Activated CD4-positive, alpha-beta T cell treated with anti-CD3 and anti-CD28 coated beads for 36 hours (primary cell): ENCODE measurements at regions not wholly inside any gene's neighbourhood (a gene's known extent, or its start where the extent isn't known, plus 50 kb on each side); places are given as distances from the start of the nearest gene placed in this dataset.
"Not testable (repeated sequence)": the region's sequence is repeated elsewhere in the genome, so short reads cannot be mapped to it uniquely, and the experiment has no call there.

ENCODE experiments used
- ATAC-seq: fragments of 200-7000 bp; cut with Tn5 transposase; one replicate; pipeline ENCODE4 v1.10.0; 2021; ENCODE audit warnings: mild to moderate bottlenecking, moderate library complexity
- CTCF ChIA-PET: fragments of 350-600 bp; sonication (Branson Sonifier 250); formaldehyde crosslinking; loops from one replicate; lab custom pipeline; 2021; ENCODE audit warnings: antibody characterized with exemption; lab: Charles Lee
- POLR2A ChIA-PET: fragments of 350-600 bp; sonication (Branson Sonifier 250); formaldehyde crosslinking; loops from one replicate; lab custom pipeline; 2021; ENCODE audit warnings: antibody characterized with exemption, inconsistent platforms; lab: Charles Lee
- DNase-seq: peaks from one replicate; pipeline ENCODE4 v3.0.0-alpha.2; 2020
- H3K27ac Mint-ChIP-seq: one replicate; pipeline ENCODE4 v1.8.0; 2021; ENCODE audit warnings: mixed read lengths
- H3K27me3 Mint-ChIP-seq: one replicate; pipeline ENCODE4 v1.8.0; 2021; ENCODE audit warnings: mixed read lengths
- H3K36me3 Mint-ChIP-seq: one replicate; pipeline ENCODE4 v1.8.0; 2021; ENCODE audit warnings: low read depth, mixed read lengths
- H3K4me1 Mint-ChIP-seq: one replicate; pipeline ENCODE4 v1.8.0; 2021; ENCODE audit warnings: mixed read lengths
- H3K4me3 Mint-ChIP-seq: one replicate; pipeline ENCODE4 v1.8.0; 2021; ENCODE audit warnings: mild to moderate bottlenecking, moderate library complexity, mixed read lengths
- H3K9me3 Mint-ChIP-seq: one replicate; pipeline ENCODE4 v1.8.0; 2021; ENCODE audit warnings: low read depth, mixed read lengths
- intact Hi-C, 2 experiments: fragments of 100-400 bp; cut with DNase I in 1 of 2; cut with micrococcal nuclease in 1 of 2; formaldehyde crosslinking; loops; one replicate each; pipeline versions ENCODE4 v1.14.2 to v1.15.1; 2022 to 2024; cut with DNase I, micrococcal nuclease

- H3K27ac Mint-ChIP-seq = no peak overlapping the region
- no peaks in the 10 kb centered on the region for H3K36me3 Mint-ChIP-seq
- ChIA-PET CTCF (no interaction called here), POLR2A (no interaction called here)
- intact Hi-C loops = no loop called here
- no peaks in the 10 kb centered on the region for H3K9me3 Mint-ChIP-seq
- no peak for ATAC-seq
- no peak for DNase-seq
- H3K4me3 Mint-ChIP-seq = no peak overlapping the region
- H3K27me3 Mint-ChIP-seq = peaks cover under 1% of the 10 kb centered on the region
- no peaks in the 10 kb centered on the region for H3K4me1 Mint-ChIP-seq
Measured at GRCh38 chr15:96474231-96474664, 143.7 kb downstream of the NR2F2 start.

DNA sequence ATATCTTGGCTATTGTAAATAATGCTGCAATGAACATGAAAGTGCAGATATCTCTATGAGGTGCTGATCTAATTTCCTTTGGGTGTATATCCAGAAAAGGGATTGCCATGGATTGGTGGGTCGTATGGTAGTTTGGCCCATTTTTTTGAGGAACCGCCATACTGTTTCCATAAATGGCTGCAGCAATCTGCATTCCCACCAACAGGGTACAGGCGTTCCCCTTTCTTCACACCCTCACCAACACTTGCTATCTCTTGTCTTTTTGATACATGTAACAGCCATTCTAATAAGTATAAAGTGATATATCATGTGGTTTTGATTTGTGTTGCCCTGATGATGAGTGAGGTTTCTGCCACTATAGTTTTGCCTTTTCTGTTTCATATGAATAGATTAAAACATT is 146.7 kb downstream of the NR2F2 start:
- ATAC-seq (no peak), DNase-seq (no peak)
- intact Hi-C loops = no loop called here
- no peaks in the 10 kb centered on the region for H3K4me1 Mint-ChIP-seq
- ChIA-PET CTCF (no interaction called here), POLR2A (no interaction called here)
- H3K36me3 Mint-ChIP-seq = no peaks in the 10 kb centered on the region
- no peaks in the 10 kb centered on the region for H3K9me3 Mint-ChIP-seq
- H3K27me3 Mint-ChIP-seq = peaks cover 1% of the 10 kb centered on the region
- no peak overlapping the region for H3K4me3 Mint-ChIP-seq
- no peak overlapping the region for H3K27ac Mint-ChIP-seq

GRCh38 chr15:96484412-96484811 is 153.9 kb downstream of the NR2F2 start:
- H3K4me3 Mint-ChIP-seq, POLR2A ChIA-PET, ATAC-seq, CTCF ChIA-PET, H3K27me3 Mint-ChIP-seq, H3K36me3 Mint-ChIP-seq, H3K4me1 Mint-ChIP-seq, H3K9me3 Mint-ChIP-seq, H3K27ac Mint-ChIP-seq, intact Hi-C loops, DNase-seq: not testable (repeated sequence)

- CTCF ChIA-PET = no interaction called here
- Mint-ChIP-seq H3K27me3 (peaks cover 3% of the 10 kb centered on the region), H3K27ac (no peak overlapping the region), H3K4me3 (no peak overlapping the region), H3K9me3 (no peaks in the 10 kb centered on the region), H3K4me1 (no peaks in the 10 kb centered on the region), H3K36me3 (no peaks in the 10 kb centered on the region)
- ATAC-seq = no peak
- no peak for DNase-seq
- POLR2A ChIA-PET = no interaction called here
- intact Hi-C loops = no loop called here
Measured at GRCh38 chr15:96484830-96485229, 154.3 kb downstream of the NR2F2 start.

- intact Hi-C loops = no loop called here
- Mint-ChIP-seq H3K36me3 (no peaks in the 10 kb centered on the region), H3K4me3 (no peak overlapping the region), H3K27me3 (peaks cover 3% of the 10 kb centered on the region), H3K9me3 (no peaks in the 10 kb centered on the region), H3K27ac (no peak overlapping the region), H3K4me1 (no peaks in the 10 kb centered on the region)
- POLR2A ChIA-PET = no interaction called here
- CTCF ChIA-PET = no interaction called here
- DNase-seq = no peak
- no peak for ATAC-seq
Measured at GRCh38 chr15:96487245-96487644, 156.7 kb downstream of the NR2F2 start.

DNA sequence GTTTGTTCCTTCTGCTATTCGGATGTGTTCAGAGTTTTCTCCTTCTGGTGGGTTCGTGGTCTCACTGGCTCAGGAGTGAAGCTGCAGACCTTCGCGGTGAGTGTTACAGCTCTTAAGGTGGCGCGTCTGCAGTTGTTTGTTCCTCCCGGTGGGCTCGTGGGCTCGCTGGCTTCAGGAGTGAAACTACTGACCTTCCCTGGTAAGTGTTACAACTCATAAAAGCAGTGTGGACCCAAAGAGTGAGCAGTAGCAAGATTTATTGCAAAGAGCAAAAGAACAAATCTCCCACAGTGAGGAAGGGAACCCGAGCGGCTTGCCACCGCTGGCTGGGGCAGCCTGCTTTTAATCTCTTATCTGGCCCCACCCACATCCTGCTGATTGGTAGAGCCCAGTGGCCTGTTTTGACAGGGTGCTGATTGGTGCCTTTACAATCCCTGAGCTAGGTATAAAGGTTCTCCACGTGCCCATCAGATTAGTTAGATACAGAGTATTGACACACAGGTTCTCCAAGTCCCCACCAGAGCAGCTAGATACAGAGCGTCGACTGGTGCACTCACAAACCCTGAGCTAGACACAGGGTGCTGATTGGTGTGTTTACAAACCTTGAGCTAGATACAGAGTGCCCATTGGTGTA is 160.7 kb downstream of the NR2F2 start:
- POLR2A ChIA-PET = not testable (repeated sequence)

GRCh38 chr15:96491700-96492644 is 161.5 kb downstream of the NR2F2 start:
- peak; percentile 4 for DNase-seq
- H3K36me3 Mint-ChIP-seq, H3K4me1 Mint-ChIP-seq, H3K27me3 Mint-ChIP-seq, H3K4me3 Mint-ChIP-seq, CTCF ChIA-PET, H3K9me3 Mint-ChIP-seq, intact Hi-C loops, POLR2A ChIA-PET, H3K27ac Mint-ChIP-seq, ATAC-seq: not testable (repeated sequence)

More for the DNA sequence above, 160.7 kb downstream of the NR2F2 start:
- DNase-seq, H3K27me3 Mint-ChIP-seq, H3K4me1 Mint-ChIP-seq, intact Hi-C loops, H3K36me3 Mint-ChIP-seq, CTCF ChIA-PET, ATAC-seq, H3K27ac Mint-ChIP-seq, H3K4me3 Mint-ChIP-seq, H3K9me3 Mint-ChIP-seq: not testable (repeated sequence)

GRCh38 chr15:96494505-96494904 is 164.0 kb downstream of the NR2F2 start:
- H3K4me1 Mint-ChIP-seq = no peaks in the 10 kb centered on the region
- H3K9me3 Mint-ChIP-seq = peaks cover 3% of the 10 kb centered on the region
- intact Hi-C loops = no loop called here
- DNase-seq = no peak
- no peak overlapping the region for H3K27ac Mint-ChIP-seq
- peaks cover 3% of the 10 kb centered on the region for H3K27me3 Mint-ChIP-seq
- ChIA-PET CTCF (no interaction called here), POLR2A (no interaction called here)
- H3K4me3 Mint-ChIP-seq = no peak overlapping the region
- ATAC-seq = no peak
- H3K36me3 Mint-ChIP-seq = no peaks in the 10 kb centered on the region

DNA sequence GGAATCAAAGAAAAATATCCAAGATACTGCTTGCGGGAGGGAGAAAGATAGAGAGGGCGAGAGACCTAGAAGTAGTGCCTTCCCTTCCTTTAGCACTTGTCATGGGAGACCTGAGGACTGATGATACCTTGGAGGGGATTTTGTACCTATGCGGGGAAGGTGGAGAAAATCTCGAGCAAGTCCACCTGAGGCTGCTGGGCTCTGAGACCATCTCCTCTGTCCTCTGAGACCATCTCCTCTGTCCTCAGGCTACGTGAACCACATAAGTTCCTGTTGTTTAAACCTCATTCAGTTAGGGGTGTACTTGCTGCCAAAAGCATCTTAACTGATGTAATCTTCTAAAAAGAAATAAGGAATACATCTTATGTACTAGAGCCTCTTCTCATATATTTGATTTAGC is 164.9 kb downstream of the NR2F2 start:
- no peak overlapping the region for H3K27ac Mint-ChIP-seq
- intact Hi-C loops = no loop called here
- no peaks in the 10 kb centered on the region for H3K36me3 Mint-ChIP-seq

GRCh38 chr15:96497951-96498350 is 167.5 kb downstream of the NR2F2 start:
- intact Hi-C loops = no loop called here
- ATAC-seq = no peak
- peaks cover 3% of the 10 kb centered on the region for H3K27me3 Mint-ChIP-seq
- DNase-seq = no peak
- no peak overlapping the region for H3K27ac Mint-ChIP-seq
- H3K4me1 Mint-ChIP-seq = no peaks in the 10 kb centered on the region
- ChIA-PET CTCF (interaction anchor here (0.6 kb wide), 1 partner anchor 1262 kb away, joined by 4 read pairs; no protein-coding TSS in a partner anchor), POLR2A (no interaction called here)
- H3K36me3 Mint-ChIP-seq = no peaks in the 10 kb centered on the region
- H3K9me3 Mint-ChIP-seq = peaks cover 3% of the 10 kb centered on the region
- no peak overlapping the region for H3K4me3 Mint-ChIP-seq

More for the DNA sequence above, 164.9 kb downstream of the NR2F2 start:
- peaks cover 3% of the 10 kb centered on the region for H3K9me3 Mint-ChIP-seq
- H3K27me3 Mint-ChIP-seq = peaks cover 3% of the 10 kb centered on the region
- DNase-seq = no peak
- POLR2A ChIA-PET = no interaction called here
- no peak for ATAC-seq
- H3K4me3 Mint-ChIP-seq = no peak overlapping the region
- CTCF ChIA-PET = no interaction called here
- no peaks in the 10 kb centered on the region for H3K4me1 Mint-ChIP-seq

DNA sequence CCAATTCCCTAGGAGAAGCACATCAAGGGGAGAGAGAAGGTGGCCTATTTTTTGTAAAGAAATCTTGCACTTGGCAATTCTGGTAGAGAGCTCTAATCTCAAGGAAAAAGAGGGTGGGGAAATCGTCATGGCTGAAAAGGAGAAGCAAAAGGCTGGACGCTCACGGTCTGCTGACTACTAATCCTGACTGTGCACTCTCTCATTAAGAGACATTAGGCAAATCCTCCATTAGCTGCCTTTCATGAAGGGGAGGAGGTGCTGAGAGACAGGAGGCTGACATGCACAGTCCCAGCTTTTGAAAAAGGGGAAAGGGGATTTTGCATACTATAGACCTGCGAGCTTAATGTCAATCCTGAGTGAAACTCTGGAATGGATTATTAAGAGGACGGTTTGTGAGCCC is 170.0 kb downstream of the NR2F2 start:
- intact Hi-C loops = no loop called here
- H3K36me3 Mint-ChIP-seq = no peaks in the 10 kb centered on the region
- DNase-seq (no peak), ATAC-seq (no peak)
- H3K4me1 Mint-ChIP-seq = no peaks in the 10 kb centered on the region
- H3K27ac Mint-ChIP-seq = no peak overlapping the region
- peaks cover 3% of the 10 kb centered on the region for H3K9me3 Mint-ChIP-seq
- H3K27me3 Mint-ChIP-seq = no peaks in the 10 kb centered on the region
- POLR2A ChIA-PET = no interaction called here
- no peak overlapping the region for H3K4me3 Mint-ChIP-seq
- CTCF ChIA-PET = interaction anchor here (0.6 kb wide), 1 partner anchor 406 kb away, joined by 3 read pairs; no protein-coding TSS in a partner anchor

DNA sequence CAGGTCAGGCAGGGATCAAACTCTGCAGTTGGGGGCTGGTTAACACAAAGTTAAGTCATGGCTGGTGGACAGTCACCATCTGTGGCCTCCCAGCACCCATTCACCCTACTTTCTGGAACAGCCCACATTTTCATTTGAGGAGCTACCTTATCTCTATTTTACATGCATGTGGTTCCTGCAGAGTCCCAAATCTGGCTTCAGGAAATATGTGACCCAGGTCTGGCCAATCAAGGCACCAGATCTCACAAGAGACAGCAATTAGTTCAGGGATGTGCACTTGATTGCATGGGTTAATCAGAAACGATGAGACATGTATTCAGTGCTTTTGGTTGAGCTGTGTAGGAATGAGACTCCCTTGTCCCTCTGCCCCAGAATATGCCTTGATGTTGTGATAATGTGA is 170.9 kb downstream of the NR2F2 start:
- ChIA-PET CTCF (interaction anchor here (0.6 kb wide), 2 partner anchors 405 to 604 kb away, joined by 3 read pairs; no protein-coding TSS in a partner anchor), POLR2A (no interaction called here)
- Mint-ChIP-seq H3K27ac (no peak overlapping the region), H3K9me3 (peaks cover 3% of the 10 kb centered on the region), H3K4me3 (no peak overlapping the region), H3K27me3 (no peaks in the 10 kb centered on the region), H3K36me3 (no peaks in the 10 kb centered on the region), H3K4me1 (no peaks in the 10 kb centered on the region)
- no peak for ATAC-seq
- intact Hi-C loops = no loop called here
- no peak for DNase-seq
